ENCODE measurements at regions not wholly inside any gene's neighbourhood (a gene's known extent, or its start where the extent isn't known, plus 50 kb on each side); places are given as distances from the start of the nearest gene placed in this dataset.
"Not testable (repeated sequence)": the region's sequence is repeated elsewhere in the genome, so short reads cannot be mapped to it uniquely, and the experiment has no call there.

GRCh38 chr2:226308986-226309385 is 490.6 kb downstream of the IRS1 start:
- DNase-seq: no peak

- no peak for DNase-seq
Measured at GRCh38 chr2:226308323-226308680, 491.3 kb downstream of the IRS1 start.

- DNase-seq: no peak
Measured at GRCh38 chr2:226307487-226308322, 491.9 kb downstream of the IRS1 start.

DNA sequence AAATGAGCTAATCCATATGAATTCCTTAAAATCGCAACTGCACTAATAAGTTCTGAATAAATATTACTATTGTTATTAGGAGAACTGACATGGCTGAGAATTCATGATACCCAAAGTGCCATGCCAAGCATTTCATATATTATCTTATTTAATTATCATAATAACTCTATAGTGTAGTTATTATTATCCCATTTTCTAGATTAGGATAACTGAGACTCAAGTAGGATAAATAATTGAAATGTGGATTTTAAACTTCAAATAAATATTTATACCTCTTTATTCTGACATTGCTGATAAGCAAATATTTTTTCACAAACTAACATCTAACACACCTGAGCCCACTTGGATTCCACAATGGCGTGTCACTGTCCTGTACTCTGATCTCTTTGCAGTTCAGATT is 492.7 kb downstream of the IRS1 start:
- no peak for DNase-seq

GRCh38 chr2:226304308-226304707 is 495.3 kb downstream of the IRS1 start:
- DNase-seq: no peak

DNA sequence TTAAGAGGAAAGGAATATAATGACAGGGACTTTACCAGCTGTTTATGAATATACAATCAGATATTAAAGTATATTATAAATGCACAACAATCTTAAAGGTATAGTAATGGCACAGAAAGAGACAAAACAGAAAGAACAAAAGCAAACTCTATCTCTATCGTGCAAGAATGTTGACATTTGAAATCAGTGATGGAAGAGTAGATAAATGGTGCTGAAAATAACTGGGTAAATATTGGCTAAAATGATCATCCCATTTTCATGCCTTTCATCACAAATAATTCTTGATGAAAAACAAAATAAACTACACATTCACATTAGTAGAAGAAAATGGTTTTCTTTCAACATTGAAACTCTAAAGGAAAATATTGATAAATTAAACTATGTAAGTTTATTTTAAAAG is 495.9 kb downstream of the IRS1 start:
- no peak for DNase-seq

- no peak for DNase-seq
Measured at GRCh38 chr2:226300196-226300886, 499.3 kb downstream of the IRS1 start.

DNA sequence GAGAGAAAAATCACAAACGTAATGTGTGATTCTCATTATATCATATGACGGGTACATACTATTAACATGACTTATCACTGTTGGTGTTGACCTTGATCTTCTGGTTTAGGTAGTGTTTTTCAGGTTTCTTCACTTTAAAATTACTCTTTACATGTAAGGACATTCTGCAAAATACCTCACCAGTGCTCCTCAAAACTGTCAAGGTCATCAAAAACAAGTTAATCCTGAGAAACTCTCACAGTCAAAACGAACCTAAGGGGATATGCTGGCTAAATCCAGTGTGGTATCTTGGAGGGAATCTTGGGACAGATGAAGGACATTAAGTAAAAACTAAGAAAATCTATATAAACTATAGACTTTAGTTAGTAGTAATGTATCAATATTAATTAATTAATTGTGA is 499.8 kb downstream of the IRS1 start:
- DNase-seq: no peak

- no peak for DNase-seq
Measured at GRCh38 chr2:226295681-226296080, 503.9 kb downstream of the IRS1 start.

DNA sequence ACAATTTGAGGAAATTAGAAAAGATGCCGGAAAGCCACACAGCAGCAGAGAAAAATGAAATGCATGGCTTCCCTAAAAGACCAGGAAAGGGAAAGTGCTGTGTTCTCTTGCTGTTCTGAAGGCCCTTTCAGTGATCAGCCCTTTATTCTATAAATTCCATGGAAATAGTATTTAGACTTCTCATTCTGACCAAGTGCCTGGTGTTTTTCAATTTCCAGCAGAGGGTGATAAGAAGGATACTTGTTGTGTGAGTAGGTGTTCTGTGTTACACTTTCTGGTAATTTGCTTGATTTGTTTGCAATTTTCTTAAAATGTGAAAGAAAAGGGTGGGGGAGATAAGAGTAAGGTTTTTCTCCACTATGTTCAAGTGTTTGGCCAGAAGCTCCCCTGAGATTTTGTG is 504.5 kb downstream of the IRS1 start:
- DNase-seq: no peak

DNA sequence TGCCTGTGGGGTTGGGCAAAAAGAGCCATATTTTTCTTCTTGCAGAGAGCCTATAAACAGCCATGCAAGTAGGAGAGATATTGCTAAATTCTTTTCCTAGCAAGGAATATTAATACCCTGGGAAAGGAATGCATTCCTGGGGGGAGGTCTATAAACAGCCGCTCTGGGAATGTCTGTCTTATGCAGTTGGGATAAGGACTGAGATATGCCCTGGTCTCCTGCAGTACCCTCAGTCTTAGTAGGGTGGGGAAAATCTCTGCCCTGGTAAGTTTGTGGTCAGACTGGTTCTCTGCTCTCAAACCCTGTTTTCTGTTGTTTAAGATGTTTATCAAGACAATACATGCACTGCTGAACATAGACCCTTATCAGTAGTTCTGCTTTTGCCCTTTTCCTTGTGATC is 508.3 kb downstream of the IRS1 start:
- not testable (repeated sequence) for DNase-seq

DNA sequence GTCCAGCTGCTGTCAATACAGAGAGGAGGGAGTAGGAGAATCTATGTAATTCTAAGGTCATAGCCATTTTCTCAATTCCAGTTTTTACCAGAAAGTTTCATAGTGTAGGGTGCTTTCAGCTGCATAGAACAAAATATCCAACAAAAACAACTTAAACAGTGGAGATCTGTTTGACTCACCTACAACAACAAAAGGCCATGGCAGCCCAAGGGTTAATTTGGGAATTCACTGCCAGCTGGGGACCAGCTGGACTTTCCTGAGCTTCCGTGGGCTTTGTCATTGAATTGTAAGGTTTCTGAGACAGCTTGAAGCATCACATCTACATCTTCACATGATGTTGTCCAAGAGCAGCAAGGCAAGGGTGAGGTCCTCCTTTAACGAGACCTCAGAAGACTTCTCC is 512.7 kb downstream of the IRS1 start:
- DNase-seq: no peak

- no peak for DNase-seq
Measured at GRCh38 chr2:226283796-226284195, 515.8 kb downstream of the IRS1 start.

DNA sequence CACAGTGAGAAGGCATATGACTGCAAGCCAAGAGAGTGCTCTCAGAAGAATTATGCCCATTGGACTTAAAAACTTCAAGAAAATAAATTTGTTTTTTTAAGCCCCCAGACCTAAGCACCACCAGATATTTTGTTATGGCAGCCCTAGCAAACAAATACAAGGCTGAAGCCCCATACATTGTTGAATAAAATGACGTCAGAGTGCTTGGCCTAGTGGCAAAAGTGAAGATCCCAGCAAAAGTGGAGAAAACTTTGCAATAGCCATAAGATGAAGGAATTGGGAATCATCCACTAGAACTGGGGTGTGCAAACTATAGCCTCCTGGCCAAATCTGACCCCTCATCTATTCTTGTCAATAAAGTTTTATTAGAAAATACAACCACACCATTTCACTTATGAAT is 517.5 kb downstream of the IRS1 start:
- DNase-seq: no peak

- DNase-seq: not testable (repeated sequence)
Measured at GRCh38 chr2:226280136-226280535, 519.5 kb downstream of the IRS1 start.

DNA sequence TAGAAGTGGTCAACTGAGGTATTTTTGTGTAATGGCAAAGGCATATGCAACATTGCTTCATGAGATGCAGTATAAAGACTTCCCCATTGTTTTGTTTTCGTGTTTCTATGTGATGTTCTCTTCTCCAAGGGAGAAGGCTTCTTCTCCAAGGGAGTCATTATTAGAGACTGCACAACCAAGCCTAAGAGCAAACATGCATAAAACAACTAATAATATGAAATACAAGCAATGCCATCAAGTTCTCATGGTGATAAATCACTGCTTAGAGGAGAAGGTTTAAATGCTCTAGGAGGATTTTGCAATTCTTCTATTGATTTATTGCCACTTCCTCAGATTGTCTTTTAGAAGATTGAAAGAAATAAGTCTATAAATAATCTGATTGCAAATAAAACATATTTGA is 524.4 kb downstream of the IRS1 start:
- DNase-seq: no peak

DNA sequence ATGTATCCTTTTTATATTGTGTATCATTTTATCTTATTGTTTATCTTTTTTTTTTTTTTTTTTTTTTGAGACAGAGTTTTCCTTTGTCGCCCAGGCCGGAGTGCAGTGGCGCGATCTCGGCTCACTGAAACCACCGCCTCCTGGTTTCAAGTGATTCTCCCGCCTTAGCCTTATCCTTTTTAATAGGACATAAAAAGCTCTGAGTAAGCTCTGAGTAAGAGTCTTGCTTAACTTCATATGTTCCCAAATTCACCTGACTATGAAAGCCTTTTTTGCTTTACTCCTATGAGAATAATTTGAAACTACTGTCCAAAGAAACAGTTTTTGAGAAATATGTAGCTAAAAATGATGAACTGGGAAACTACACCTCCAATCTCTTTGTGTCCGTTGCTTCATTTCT is 525.5 kb downstream of the IRS1 start:
- DNase-seq: no peak

DNA sequence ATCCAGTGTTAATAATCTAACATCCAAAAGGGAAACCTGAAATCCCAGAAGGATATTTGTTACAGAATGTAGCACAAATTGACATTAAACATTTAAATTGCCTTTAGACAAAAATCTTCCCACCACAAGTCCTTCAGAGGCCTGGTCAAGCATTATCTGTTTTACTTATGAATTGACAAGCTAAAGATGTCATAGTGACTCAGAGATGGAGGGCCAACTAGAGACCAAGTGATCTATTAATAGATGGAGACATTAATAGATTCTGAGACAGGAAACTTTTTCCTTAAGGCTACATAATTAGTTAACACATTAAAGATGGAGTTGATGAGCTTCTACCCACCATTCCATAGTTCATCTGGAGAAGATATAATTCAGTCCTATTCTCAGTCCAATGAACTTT is 526.2 kb downstream of the IRS1 start:
- no peak for DNase-seq

GRCh38 chr2:226272435-226272834 is 527.2 kb downstream of the IRS1 start:
- no peak for DNase-seq

DNA sequence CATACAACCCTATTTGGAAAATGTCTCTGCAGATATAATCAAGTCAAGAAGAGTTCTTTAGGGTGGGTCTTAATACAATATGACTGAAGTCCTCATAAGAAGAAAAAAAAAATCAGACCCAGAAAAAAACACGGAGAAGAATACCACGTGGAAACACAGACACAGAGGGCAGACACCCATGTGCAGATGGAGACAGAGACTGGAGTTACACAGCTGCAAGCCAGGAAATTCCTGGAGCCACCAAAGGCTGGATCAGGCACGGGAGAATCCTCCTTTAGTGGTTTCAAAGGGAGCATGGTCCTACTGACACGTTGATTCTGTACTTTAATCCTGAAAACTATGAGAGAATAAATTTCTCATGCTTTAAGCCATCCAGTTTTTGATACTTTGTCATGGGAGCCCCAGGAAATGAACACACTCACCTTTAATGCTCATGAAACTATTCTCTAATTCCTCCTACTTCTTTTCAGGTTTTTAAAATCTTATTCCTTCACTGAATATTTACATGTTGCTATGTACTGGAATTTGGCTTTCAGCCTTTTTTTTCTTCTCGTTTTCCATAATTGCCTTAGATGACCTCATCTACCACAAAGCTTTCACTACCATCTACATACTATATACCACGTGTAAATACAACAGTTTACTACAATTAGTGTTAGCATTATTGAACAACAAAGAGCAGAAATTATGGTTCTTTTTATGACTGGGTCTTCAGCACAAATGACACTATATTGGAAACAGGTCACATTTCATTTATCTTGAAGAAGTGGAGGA is 529.1 kb downstream of the IRS1 start:
- no peak for DNase-seq

DNA sequence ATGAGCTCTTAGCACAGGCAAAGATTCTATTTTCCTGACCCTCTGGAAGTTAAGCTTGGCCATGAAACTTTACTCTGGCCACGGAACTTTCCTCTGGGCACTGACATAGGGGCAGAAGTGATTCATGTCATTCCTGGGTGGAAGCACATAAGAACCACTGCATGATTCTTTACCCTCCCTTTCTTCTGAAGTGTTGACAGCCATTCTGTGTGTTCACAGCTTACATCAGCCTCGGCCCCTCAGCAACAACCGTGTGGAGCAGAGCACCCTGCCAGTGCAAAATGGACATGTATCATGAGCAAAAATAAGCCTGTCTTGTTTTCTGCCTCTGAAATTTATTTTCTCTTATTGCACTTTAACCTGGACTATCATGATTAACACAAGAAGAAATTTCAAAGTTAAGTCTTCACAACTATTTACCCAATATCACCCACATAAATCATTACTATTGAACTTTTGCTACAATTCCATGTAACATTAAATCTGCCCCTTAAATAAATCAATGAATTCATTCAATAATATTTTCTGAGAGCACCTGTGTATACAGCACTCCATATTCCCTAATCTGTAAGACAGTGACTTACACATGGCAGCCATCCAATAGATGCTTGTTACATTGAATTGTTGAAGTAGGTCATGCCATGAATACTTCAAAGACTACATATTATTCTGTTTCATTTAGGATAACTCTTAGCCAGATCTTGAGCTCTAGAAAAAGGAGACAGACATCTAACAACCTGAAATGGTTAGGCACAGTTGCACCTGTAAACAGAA is 531.9 kb downstream of the IRS1 start:
- DNase-seq: no peak

DNA sequence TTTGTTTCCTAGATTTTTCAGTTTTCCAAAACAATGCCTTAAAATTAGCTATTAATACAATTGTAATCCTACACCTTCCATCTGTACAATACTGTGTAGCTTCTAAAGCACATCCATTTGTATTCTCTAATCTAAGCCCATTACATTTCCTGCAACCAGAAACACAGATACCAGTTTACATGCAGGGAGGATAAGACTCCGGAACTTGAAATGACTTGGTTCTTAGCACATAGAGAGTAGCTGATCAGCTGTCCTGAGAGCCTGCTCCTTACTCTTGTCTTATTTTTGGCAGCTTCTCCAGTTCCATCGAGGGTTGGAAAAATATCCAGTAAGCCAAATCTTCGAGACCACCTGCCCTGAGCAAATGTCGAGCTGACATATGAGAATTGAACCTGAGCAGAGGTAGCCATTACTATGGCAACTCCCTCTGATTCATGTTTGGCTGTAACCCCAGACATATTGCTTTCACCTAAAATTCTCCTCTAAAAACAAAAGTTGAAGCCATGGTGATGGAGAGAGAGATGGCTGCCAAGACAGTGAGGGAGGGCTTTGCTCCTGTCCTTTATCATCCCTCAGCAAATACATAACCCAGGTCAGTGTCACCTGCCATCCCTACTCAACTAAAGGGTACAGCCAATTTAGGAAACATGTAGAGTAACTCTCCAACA is 542.8 kb downstream of the IRS1 start:
- DNase-seq: no peak

Data from activated CD4-positive, alpha-beta T cell treated with anti-CD3 and anti-CD28 coated beads, Interleukin-2, amount 50 U/mL, for 4 hours (primary cell).